K562 (cell line): ENCODE measurements at regions not wholly inside any gene's neighbourhood (a gene's known extent, or its start where the extent isn't known, plus 50 kb on each side); places are given as distances from the start of the nearest gene placed in this dataset.

Source experiments
- CEBPB ChIP-seq: fragments of 450-650 bp; IDR thresholded peaks from 2 replicates; pipeline ENCODE4 v1.6.1; 2016; ENCODE audit warnings: missing genetic modification characterization, missing compliant biosample characterization
- CLOCK ChIP-seq: fragments of 250-450 bp; sonication (Bioruptor Pico); IDR thresholded peaks from 2 replicates; pipeline ENCODE4 v1.4.0; 2020; ENCODE audit warnings: mild to moderate bottlenecking, moderate library complexity, borderline replicate concordance
- CTCF ChIP-seq, 3 experiments: IDR thresholded peaks in 2 of 3; conservative IDR thresholded peaks in 1 of 3; 2 replicates each; pipeline ENCODE4 v1.5.1; 2011 to 2012; ENCODE audit warnings: low read length in 3 of 3, mild to moderate bottlenecking in 3 of 3, control low read depth in 2 of 3, improper control_type of control experiment in 1 of 3, inconsistent platforms in 1 of 3, low read depth in 1 of 3, mixed read lengths in 1 of 3, moderate library complexity in 1 of 3; ENCODE audit not compliant: insufficient read depth in 2 of 3
- HIVEP1 ChIP-seq: fragments of 250-450 bp; sonication (Bioruptor Pico); IDR thresholded peaks from 2 replicates; pipeline ENCODE4 v1.4.0; 2020; ENCODE audit warnings: mild to moderate bottlenecking
- KDM1A ChIP-seq, 2 experiments: fragments of 450-650 bp; IDR thresholded peaks; 2 replicates each; pipeline ENCODE4 v1.6.1; 2016; ENCODE audit warnings: mild to moderate bottlenecking in 2 of 2
- KLF16 ChIP-seq: IDR thresholded peaks from 2 replicates; pipeline ENCODE4 v1.6.1; 2016; ENCODE audit warnings: antibody characterized with exemption
- MAX ChIP-seq: sonication (generic); formaldehyde crosslinking; IDR thresholded peaks from 2 replicates; pipeline ENCODE4 v1.9.0; 2022; ENCODE audit warnings: mild to moderate bottlenecking, missing genetic modification reagents
- POLR2A ChIP-seq: fragments of 450-650 bp; conservative IDR thresholded peaks from 2 replicates; pipeline ENCODE4 v1.6.1; 2016
- SIN3A ChIP-seq, 2 experiments: fragments of 150-350 bp in 1 of 2; IDR thresholded peaks; 2 replicates each; pipeline ENCODE4 v1.6.1; 2011 to 2016; ENCODE audit warnings: borderline replicate concordance in 2 of 2, low read depth in 2 of 2, low read length in 2 of 2, mild to moderate bottlenecking in 2 of 2, moderate library complexity in 2 of 2; ENCODE audit not compliant: control insufficient read depth in 1 of 2
- U2AF2 ChIP-seq: fragments of 200-400 bp; formaldehyde crosslinking; optimal IDR thresholded peaks from 2 replicates; pipeline ENCODE3; 2017; ENCODE audit warnings: low read depth, mild to moderate bottlenecking, low read length
- WHSC1 ChIP-seq: IDR thresholded peaks from one replicate; pipeline ENCODE4 v1.6.1; 2012; ENCODE audit warnings: low read length, control low read depth, inconsistent platforms
- ZNF780A ChIP-seq: fragments of 250-450 bp; sonication (Bioruptor Pico); IDR thresholded peaks from 2 replicates; pipeline ENCODE4 v1.5.0; 2021; ENCODE audit warnings: mild to moderate bottlenecking
- TF ChIP-seq, protein P1 (sequence below): IDR thresholded peaks from 2 replicates; pipeline ENCODE4 v1.6.1; 2016; ENCODE audit warnings: missing genetic modification characterization, missing compliant biosample characterization

DNA sequence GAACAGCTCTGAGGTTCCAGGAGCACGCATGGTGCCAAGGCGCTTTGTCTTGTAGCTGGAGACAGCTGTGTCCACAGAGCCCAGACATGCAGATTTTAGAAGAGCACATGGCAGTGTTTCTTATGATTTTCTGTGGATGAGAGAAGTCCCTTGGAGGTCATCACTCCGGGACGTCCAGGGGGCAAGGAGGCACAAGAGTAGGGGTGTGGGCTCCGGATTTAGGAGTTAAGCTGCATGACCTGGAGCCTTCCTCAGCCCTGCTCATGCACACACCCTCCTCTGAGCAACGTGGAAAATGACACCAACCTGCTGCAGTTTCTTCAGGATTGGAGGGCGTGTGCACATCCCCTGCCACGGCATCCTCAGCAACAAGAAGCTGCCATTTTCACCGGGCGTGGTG is 1286.7 kb downstream of the TBC1D22A start:
- TF ChIP-seq MAX (no peak), CTCF (IDR thresholded peaks at IDR 0.05 in 2 of 3, conservative IDR thresholded peaks at IDR 0.05 in 1 of 3; ENCODE audit: insufficient read depth in 2 of 3, low read depth in 1 of 3, low read length in 3 of 3) (no peak), KDM1A (IDR thresholded peaks at IDR 0.05) (no peak), SIN3A (IDR thresholded peaks at IDR 0.05; ENCODE audit: borderline replicate concordance in 2 of 2, control insufficient read depth in 1 of 2, low read depth in 2 of 2, low read length in 2 of 2) (no peak), HIVEP1 (CRISPR knock-in tag) (no peak), POLR2A (no peak), U2AF2 (no peak), ZNF780A (CRISPR knock-in tag) (no peak), KLF16 (no peak), WHSC1 (no peak), CLOCK (CRISPR knock-in tag) (no peak), CEBPB (tag) (no peak)
- TF ChIP-seq, protein P1, sequence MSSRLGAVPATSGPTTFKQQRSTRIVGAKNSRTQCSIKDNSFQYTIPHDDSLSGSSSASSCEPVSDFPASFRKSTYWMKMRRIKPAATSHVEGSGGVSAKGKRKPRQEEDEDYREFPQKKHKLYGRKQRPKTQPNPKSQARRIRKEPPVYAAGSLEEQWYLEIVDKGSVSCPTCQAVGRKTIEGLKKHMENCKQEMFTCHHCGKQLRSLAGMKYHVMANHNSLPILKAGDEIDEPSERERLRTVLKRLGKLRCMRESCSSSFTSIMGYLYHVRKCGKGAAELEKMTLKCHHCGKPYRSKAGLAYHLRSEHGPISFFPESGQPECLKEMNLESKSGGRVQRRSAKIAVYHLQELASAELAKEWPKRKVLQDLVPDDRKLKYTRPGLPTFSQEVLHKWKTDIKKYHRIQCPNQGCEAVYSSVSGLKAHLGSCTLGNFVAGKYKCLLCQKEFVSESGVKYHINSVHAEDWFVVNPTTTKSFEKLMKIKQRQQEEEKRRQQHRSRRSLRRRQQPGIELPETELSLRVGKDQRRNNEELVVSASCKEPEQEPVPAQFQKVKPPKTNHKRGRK (tag): no peak
